ENCODE measurements at regions not wholly inside any gene's neighbourhood (a gene's known extent, or its start where the extent isn't known, plus 50 kb on each side); places are given as distances from the start of the nearest gene placed in this dataset.

DNA sequence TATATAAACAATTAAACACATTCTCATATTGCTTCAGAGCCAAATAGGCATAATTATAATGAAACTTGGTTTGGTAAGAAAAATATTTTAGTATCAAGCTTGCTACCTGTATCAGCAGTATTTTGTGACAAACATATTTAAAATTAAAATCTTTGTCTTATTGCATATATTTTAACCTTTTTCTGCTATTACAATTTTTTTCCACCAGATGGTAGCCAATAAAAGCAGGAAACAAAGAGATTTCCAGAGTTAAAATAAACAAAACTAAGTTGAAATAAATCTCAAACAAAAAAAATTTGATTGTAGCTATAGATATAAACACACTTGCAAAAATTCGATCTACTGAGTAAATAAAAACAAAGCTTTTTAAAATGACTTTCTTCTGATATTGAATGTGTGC is 491.3 kb upstream of the GJE1 start:
- H3K4me3 ChIP-seq, result no peak overlapping the region
- H3K36me3 ChIP-seq, result no peaks in the 10 kb centered on the region
- no peak for DNase-seq (ENCODE audit: low spot score in 2 of 2)
- WGBS, result 48% methylated on average over 1 of the region's 1 CpG
- TF ChIP-seq POLR2A (IDR thresholded peaks at IDR 0.05) (no peak), EP300 (IDR thresholded peaks at IDR 0.05) (no peak), POLR2AphosphoS5 (IDR thresholded peaks at IDR 0.05) (no peak), CTCF (IDR thresholded peaks at IDR 0.05) (no peak)
- H3K9me3 ChIP-seq, result no peaks in the 10 kb centered on the region
- H3K4me1 ChIP-seq, result no peaks in the 10 kb centered on the region
- H3K27ac ChIP-seq, result no peak overlapping the region
- H3K27me3 ChIP-seq, result no peaks in the 10 kb centered on the region

- DNase-seq (ENCODE audit: low spot score in 2 of 2), result no peak
- Histone ChIP-seq H3K36me3 (no peaks in the 10 kb centered on the region), H3K4me3 (no peak overlapping the region), H3K27ac (no peak overlapping the region), H3K27me3 (no peaks in the 10 kb centered on the region), H3K4me1 (no peaks in the 10 kb centered on the region), H3K9me3 (no peaks in the 10 kb centered on the region)
- no peak for TF ChIP-seq CTCF (IDR thresholded peaks at IDR 0.05)
- no peak for TF ChIP-seq POLR2AphosphoS5 (IDR thresholded peaks at IDR 0.05)
- TF ChIP-seq POLR2A (IDR thresholded peaks at IDR 0.05), result no peak
- TF ChIP-seq EP300 (IDR thresholded peaks at IDR 0.05), result no peak
- 86% methylated on average over 3 of the region's 3 CpGs for WGBS
These were observed 497.1 kb upstream of the GJE1 start for GRCh38 chr6:141635621-141636020.

GRCh38 chr6:141634269-141634668 is 498.5 kb upstream of the GJE1 start:
- WGBS, result 78% methylated on average over 2 of the region's 2 CpGs
- Histone ChIP-seq H3K27me3 (no peaks in the 10 kb centered on the region), H3K27ac (no peak overlapping the region), H3K4me3 (no peak overlapping the region), H3K36me3 (no peaks in the 10 kb centered on the region), H3K9me3 (no peaks in the 10 kb centered on the region), H3K4me1 (no peaks in the 10 kb centered on the region)
- DNase-seq (ENCODE audit: low spot score in 2 of 2), result no peak
- no peak for TF ChIP-seq POLR2A (IDR thresholded peaks at IDR 0.05)
- TF ChIP-seq POLR2AphosphoS5 (IDR thresholded peaks at IDR 0.05), result no peak
- TF ChIP-seq EP300 (IDR thresholded peaks at IDR 0.05), result no peak
- TF ChIP-seq CTCF (IDR thresholded peaks at IDR 0.05), result no peak

DNA sequence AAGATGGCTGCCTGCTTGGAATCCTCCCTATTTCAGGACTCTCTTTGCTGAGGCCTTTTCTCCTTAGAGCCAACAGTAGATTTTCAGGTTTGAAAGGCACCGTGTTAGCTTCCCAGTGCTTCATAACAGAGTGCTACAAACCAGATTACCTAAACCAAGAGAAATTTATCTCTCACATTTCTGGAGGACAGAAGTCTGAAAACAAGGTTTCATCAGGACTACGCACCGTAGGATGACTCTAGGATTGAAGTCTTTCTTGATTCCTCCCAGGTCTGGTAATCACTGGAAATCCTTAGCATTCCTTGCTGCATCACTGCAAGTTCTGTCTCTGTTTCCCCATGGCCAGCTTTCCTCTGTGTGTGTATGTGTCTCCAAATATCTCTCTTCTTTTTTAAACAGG is 508.4 kb upstream of the GJE1 start:
- H3K27me3 ChIP-seq, result no peaks in the 10 kb centered on the region
- 87% methylated on average over 3 of the region's 3 CpGs for WGBS
- TF ChIP-seq POLR2AphosphoS5 (IDR thresholded peaks at IDR 0.05) (no peak), POLR2A (IDR thresholded peaks at IDR 0.05) (no peak), EP300 (IDR thresholded peaks at IDR 0.05) (no peak), CTCF (IDR thresholded peaks at IDR 0.05) (no peak)
- H3K36me3 ChIP-seq, result no peaks in the 10 kb centered on the region
- DNase-seq (ENCODE audit: low spot score in 2 of 2), result no peak
- H3K4me3 ChIP-seq, result no peak overlapping the region
- no peaks in the 10 kb centered on the region for H3K9me3 ChIP-seq
- H3K27ac ChIP-seq, result no peak overlapping the region
- no peaks in the 10 kb centered on the region for H3K4me1 ChIP-seq

DNA sequence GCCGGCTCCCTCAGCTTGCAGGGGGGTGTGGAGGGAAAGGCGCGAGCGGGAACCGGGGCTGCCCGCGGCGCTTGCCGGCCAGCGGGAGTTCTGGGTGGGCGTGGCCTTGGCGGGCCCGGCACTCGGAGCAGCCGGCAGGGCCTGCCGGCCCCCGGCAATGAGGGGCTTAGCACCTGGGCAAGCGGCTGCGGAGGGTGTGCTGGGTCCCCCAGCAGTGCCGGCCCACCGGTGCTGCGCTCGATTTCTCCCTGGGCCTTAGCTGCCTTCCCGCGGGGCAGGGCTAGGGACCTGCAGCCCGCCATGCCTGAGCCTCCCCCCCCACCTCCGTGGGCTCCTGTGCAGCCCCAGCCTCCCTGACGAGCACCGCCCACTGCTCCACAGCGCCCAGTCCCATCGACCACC is 514.5 kb upstream of the GJE1 start:
- no peaks in the 10 kb centered on the region for H3K36me3 ChIP-seq
- no peak overlapping the region for H3K27ac ChIP-seq
- 95% methylated on average over 12 of the region's 31 CpGs for WGBS
- no peaks in the 10 kb centered on the region for H3K4me1 ChIP-seq
- no peak for TF ChIP-seq EP300 (IDR thresholded peaks at IDR 0.05)
- TF ChIP-seq CTCF (IDR thresholded peaks at IDR 0.05), result no peak
- TF ChIP-seq POLR2AphosphoS5 (IDR thresholded peaks at IDR 0.05), result no peak
- no peak for TF ChIP-seq POLR2A (IDR thresholded peaks at IDR 0.05)
- H3K27me3 ChIP-seq, result no peaks in the 10 kb centered on the region
- no peaks in the 10 kb centered on the region for H3K9me3 ChIP-seq
- DNase-seq (ENCODE audit: low spot score in 2 of 2), result no peak
- H3K4me3 ChIP-seq, result no peak overlapping the region
